GM19438 (cell line): ENCODE measurements at regions not wholly inside any gene's neighbourhood (a gene's known extent, or its start where the extent isn't known, plus 50 kb on each side); places are given as distances from the start of the nearest gene placed in this dataset.
"Not testable (repeated sequence)": the region's sequence is repeated elsewhere in the genome, so short reads cannot be mapped to it uniquely, and the experiment has no call there.

Experiments used
- ATAC-seq: cut with Tn5 transposase; IDR thresholded peaks from one replicate; pipeline ENCODE4 v1.9.1; 2021; ENCODE audit warnings: low read depth; ENCODE audit not compliant: unreplicated experiment

DNA sequence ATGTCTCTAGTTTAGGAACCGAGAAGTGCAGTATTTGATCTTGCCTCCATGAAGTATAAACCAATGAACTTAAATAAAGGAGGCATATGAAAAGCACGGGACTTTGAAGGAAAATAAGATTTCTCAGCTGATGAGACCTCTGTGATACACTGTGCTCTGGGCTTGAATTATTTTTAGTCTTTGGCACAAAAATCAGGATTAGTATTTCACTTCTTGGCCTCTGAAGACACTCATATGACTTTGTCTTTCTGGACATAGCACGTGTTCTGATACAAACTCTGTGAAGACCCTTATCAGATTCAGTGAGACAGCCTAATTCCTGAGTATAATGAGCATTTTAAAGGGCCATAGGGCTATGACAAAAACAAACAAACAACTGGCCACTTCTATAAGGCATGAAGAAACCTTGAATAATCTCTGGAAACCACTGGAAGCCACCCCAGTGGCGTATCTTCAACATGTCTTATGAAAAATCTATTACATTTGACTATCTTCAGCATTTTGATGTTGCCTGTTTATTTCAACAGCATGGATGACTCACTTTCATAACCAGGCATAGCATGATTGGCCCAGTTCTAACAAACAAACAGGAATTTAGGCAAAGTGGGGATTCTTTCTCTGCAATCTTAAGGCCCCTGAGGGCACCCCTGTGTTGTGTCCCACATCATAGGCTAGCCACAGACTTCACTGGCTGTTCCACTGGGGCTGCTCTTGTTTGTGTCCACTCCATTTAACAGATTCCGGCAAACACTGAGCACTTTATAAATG lies 90.3 kb upstream of the ZNF462 start:
- ATAC-seq, result no peak

DNA sequence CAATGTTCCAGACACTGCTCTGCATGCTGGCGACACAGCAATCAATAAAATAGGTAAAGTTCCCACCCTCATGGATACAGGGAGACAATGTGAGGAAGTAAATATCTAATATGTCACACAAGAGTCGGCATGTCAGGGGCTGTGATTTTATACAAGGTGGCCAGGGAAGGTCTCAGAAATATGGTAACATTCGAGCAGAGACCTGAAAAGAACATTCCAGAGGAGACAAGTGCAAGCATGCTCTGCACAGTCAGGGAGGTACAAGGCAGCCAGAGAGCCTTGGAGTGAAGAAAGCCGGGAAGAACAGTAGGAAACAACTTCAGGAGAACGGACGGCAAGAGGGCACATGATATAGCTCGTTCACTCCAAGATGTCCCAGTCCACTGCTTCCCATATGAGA lies 89.2 kb upstream of the ZNF462 start:
- ATAC-seq, result no peak

- no peak for ATAC-seq
Observed at GRCh38 chr9:106775960-106776359, 87.0 kb upstream of the ZNF462 start.

GRCh38 chr9:106779796-106780195 lies 83.2 kb upstream of the ZNF462 start:
- no peak for ATAC-seq

DNA sequence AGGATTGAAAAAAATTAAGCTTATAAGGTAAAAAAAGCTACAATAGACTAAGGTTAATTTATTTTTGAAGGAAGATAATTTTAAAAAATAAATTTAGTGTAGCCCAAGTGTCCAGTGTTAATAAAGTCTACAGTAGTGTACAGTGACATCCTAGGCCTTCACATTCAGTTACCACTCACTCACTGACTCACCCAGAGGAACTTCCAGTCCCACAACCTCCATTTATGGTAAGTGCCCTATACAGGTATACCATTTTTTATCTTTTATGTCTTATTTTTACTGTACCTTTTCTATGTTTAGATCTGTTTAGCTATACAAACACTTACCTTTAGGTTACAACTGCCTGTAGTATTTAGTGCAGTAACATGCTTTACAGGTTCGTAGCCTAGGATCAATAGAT lies 79.8 kb upstream of the ZNF462 start:
- ATAC-seq, result no peak

GRCh38 chr9:106784076-106784475 lies 78.9 kb upstream of the ZNF462 start:
- ATAC-seq, result no peak

GRCh38 chr9:106785200-106785599 lies 77.8 kb upstream of the ZNF462 start:
- ATAC-seq, result no peak

- ATAC-seq, result not testable (repeated sequence)
Observed at GRCh38 chr9:106788021-106788420, 74.9 kb upstream of the ZNF462 start.

DNA sequence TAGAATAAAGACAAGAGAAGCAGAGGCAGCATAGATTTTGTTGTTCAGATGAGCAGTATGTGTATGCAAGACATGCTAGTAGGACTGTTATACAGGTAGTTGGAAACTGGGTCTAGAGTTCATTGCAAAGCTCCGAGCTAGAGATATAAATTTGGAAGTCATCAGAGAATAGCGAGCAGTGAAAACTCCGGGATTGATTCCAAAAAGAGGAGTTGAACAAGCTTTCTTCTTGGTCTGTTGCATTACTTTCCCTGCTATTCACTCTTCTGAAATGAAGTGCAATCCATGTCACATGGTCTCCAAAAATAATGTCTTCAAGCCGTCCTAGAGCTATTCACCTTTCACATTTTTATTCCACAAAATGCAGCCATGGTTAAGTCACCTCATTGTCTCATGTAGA lies 67.9 kb upstream of the ZNF462 start:
- ATAC-seq, result no peak

GRCh38 chr9:106796771-106797170 lies 66.2 kb upstream of the ZNF462 start:
- ATAC-seq, result no peak

- no peak for ATAC-seq
Observed at GRCh38 chr9:106797299-106797698, 65.7 kb upstream of the ZNF462 start.

DNA sequence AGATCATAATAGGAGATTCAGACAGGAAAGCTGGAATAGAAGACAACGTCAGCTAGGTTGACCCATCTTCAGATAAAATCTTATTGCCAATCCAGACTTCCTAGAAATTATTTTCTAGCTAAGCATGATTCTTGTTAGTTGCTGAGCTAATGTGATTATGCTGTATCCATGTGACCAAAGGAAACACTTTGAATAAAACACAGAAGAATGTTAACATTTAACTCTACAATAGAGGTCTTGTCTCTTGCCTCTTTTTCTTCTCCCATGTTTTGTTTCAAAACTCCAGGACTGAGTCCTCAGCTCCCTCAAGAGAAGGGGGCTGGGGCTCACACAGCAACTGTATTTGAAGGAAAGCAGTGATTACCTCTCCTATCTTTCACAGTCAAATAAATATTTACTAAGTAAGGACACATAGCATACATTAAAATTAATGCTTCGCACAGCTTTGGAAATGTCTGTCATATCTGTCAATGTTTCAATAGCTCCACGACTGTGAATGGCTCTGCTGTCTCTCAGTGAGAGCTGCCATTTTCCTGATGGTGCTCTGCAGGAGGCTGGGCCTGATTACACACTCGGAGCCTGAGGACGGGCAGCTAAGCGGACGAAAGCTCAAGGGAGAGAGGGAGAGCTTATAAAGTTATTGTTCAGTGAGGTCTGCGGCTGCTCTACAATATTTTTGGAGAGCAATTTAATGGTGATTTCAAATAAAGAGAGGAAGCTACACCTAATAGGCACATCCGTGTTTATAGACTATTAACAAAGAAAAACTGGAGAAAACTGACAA lies 64.8 kb upstream of the ZNF462 start:
- ATAC-seq, result no peak

GRCh38 chr9:106799152-106799551 lies 63.8 kb upstream of the ZNF462 start:
- no peak for ATAC-seq

GRCh38 chr9:106800701-106801270 lies 62.2 kb upstream of the ZNF462 start:
- ATAC-seq, result no peak

- no peak for ATAC-seq
Observed at GRCh38 chr9:106801816-106802215, 61.1 kb upstream of the ZNF462 start.
